GM21723 (cell line): ENCODE measurements at regions not wholly inside any gene's neighbourhood (a gene's known extent, or its start where the extent isn't known, plus 50 kb on each side); places are given as distances from the start of the nearest gene placed in this dataset.
"Not testable (repeated sequence)": the region's sequence is repeated elsewhere in the genome, so short reads cannot be mapped to it uniquely, and the experiment has no call there.

Experiments used
- ATAC-seq: cut with Tn5 transposase; IDR thresholded peaks from one replicate; pipeline ENCODE4 v1.9.1; 2021; ENCODE audit warnings: mild to moderate bottlenecking, moderate library complexity; ENCODE audit not compliant: unreplicated experiment

DNA sequence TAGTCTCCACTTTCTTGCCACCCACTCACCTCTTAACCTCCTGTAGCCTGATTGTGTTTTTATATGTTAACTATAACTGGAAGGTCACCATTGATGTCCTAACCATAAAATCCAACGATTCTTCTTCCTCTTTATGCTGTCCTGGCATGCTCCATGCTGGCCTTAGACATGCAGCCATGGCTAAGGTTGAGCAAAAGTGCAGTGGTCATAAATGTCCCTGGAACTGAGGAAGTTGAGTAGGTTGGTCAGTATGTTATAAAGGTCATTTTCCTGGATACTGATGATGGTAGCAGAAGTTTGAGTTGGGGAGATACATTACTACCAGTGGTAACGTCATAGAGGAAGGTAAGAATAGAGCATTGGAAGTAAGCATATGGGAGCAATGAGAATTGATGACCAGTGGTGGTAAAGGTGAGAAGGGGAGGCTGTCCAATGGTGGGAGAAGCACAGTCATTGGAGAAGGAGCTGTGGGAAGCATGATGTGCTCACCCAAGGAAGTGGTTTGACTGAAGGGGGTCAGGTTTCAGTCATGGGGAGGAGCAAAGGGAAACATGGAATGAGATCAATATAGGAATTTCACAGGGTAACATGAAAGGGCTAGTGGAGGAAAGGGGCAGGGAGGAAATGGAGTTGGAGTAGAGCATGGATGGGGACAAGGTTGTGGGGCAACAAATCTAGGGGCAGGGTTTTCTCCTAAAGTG is 240.8 kb downstream of the DACT1 start:
- ATAC-seq = no peak

DNA sequence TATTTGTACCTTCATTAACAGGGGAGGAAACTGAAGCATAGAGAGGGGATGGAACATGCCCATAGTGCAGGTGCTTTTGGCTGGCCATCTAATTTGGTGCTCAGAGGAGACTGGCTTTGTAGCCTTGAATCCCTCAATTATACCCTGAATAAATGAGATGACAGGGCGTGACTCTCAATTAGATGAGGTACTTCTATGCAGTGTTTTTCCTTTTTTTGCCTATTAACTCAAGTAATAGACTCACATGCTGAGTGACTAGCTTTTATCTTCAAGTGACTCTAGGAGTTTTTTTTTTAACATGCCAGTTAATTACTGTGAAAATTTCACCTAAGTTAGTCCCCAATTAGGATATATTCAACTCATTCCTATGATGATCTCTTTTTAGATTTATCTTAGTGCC is 243.7 kb downstream of the DACT1 start:
- no peak for ATAC-seq

DNA sequence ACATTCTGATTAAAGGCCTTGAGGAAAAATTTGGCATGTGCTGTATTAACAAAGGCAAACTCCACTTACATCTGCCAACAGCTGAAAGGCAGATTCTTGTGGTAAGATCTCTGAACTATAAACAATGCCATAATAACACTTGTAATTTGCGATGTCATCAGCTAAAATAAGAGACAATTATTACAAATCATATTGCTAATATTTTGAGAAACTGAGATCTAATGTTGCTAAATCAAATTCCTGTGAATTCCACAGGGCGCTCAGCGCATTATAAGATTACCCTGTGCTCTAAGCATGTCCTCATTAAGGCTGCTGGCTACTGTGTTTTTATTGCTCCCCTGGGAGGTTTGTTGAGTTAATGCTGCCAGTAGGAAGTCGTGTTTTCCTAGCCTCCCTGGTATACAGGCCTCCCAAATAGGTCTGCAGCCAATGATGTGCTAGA is 244.8 kb downstream of the DACT1 start:
- no peak for ATAC-seq

DNA sequence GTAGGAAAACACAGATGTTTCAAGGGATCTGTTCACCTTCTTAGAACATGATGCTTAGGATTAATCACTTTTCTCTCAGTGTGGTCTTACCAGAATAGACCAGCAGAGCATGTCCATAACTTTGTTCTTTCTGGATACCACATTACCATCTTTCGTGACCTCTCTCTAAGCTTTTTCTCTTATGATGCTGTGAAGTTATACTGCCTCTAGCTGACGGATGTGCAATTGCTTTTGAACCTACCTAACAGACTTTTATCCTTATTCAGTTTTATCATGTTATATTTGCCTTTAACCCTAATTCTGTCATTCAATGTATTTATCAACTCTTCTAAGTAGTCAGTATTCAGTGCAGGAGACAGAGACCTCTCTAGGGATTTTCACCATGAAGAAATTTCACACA is 246.7 kb downstream of the DACT1 start:
- ATAC-seq = no peak

DNA sequence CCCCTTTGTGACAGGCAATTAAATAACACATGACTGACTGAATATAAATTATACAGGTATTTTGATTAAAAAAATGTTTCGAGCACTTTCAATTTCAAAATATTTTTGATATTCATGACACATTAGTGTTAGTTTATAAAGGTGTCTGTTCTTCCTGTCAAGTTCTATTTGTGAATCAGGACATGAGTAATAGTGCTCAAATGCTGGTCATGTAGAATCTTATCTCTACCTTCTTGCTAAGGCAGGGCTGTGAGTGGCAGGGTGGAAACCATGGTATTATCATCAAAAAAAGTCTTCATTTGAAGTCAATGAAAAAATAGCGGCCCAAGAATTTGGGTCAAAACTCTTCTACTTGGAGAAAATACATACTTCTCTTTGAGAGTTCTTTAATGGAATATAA is 250.2 kb downstream of the DACT1 start:
- ATAC-seq = no peak

DNA sequence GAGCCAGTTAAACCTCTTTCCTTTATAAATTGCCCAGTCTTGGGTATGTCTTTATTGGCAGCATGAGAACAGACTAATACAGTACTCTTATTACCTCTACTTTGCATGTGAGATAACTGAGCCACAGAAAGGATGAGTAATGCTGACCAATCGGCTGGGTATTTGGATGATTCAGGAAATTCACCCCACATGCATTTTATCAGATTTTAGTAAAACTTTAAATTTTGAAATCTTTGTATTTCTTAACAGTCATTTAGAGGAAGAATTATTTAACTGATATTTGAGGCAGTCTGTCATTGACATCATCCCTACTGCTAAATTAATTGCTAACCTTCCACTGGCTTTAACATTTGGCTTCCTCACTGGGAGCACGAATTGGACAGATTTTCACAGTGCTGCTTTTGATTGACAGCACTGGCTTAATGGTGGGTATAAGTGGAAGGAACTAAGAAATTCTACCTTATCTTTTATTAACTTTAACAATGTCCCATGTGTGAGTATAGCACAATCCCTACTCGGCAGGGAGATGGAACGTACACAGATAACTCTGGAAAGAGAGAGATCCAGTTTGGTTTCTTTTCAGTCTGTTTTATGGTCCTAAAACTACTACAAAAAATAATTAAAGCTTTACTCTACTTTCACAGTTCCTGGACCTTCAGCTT is 261.0 kb downstream of the DACT1 start:
- ATAC-seq = no peak

DNA sequence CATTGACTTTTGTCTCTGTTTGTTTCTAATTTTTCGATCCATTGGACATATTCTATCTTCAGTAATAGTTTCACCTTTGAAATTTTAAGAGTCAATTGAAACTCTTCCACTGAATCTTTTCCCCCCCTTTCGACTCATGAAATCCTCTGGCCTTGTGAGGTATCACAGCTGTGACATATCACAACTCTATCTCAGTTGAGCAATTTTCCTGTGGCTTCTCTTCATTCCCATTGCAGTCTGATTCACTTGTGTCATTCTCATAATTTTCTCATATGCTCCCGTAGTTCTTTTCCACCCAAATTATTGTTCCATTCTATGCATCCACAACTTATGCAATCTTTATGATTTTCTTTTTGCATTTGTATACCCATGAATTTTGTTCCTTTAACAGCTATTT is 261.6 kb downstream of the DACT1 start:
- no peak for ATAC-seq

DNA sequence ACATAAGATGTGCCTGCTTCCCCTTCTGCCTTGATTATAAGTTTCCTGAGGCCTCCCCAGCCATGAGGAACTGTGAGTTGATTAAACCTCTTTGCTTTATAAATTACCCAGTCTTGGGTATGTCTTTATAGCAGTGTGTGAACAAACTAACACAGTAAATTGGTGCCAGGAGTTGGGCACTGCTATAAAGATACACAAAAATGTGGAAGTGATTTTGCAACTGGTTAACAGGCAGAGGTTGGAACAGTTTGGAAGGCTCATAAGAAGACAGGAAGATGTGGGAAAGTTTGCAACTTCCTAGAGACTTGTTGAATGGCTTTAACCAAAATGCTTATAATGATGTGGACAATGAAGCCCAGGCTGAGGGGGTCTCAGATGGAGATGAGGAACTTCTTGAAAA is 264.1 kb downstream of the DACT1 start:
- ATAC-seq = no peak

DNA sequence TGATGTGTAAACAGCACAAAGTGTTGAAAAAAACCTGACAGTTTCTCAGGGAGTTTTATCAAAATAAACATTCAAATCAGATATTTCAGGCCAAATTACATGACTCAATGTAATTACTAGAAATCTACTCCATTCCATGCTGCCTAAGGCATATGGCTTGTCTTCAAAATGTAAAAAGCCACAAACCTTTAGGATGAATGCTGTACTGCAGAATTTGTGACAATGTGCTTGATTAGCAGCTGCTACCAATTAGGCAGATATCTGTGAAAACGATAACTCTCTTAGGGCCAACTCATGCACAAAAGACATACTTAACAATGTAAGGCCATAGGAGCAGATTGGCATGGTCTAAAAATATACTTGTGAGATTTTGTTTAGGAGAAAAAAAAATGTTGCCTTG is 267.0 kb downstream of the DACT1 start:
- ATAC-seq = no peak

DNA sequence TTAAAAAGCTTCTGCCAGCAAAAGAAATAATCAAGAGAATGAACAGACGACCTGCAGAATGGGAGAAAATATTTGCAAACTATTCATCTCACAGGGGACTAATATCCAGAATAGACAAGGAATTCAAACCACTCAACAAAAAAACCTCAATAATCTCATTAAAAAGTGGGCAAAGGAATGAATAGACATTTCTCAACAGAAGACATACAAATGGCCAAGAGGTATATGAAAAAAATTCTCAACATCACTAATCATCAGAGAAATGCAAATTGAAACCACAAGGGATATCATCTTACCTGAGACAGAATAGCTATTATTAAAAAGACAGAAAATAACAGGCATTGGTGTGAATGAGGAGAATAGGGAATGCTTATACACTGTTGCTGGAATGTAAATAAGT is 270.0 kb downstream of the DACT1 start:
- ATAC-seq = no peak

DNA sequence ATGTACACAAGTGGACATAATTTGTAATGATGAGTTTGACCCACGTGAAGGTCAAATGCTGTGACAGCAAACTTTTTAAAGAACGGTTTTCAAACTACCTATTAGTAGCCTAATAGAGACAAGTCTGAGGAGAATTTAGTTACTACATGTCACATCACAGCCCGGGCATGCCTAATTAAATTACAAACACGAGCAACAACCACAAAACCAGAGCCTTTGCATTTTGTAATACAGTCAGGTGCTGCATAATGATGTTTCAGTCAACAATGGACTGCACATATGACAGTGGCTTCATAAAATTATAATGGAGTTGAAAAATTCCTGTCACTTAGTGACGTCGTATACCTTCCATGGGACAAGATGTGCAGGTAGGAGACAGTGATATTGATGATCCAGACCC is 274.5 kb downstream of the DACT1 start:
- no peak for ATAC-seq

DNA sequence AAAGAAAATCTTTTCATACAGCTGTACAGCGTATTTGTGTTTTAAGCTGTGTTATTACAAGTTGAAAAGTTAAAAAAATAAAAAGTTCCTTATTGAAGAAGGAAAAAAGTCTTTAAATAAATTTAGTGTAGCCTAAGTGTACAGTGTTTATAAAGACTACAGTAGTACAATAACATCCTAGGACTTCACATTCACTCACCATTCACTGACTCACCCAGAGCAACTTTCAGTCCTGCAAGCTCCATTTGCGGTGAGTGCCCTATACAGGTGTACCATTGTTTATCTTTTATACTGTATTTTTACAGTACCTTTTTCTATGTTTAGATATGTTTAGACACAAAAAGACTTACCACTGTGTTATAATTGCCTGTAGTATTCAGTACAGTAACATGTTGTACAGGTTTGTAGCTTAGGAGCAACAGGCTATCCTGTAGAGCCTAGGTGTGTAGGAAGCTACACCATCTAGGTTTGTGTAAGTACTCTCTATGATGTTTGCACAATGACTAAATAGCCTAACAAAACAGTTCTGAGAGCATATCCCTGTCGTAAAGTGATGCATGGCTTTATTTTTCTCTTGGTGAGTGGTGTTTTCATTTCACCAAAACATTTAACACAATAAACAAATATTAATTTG is 275.2 kb downstream of the DACT1 start:
- no peak for ATAC-seq

DNA sequence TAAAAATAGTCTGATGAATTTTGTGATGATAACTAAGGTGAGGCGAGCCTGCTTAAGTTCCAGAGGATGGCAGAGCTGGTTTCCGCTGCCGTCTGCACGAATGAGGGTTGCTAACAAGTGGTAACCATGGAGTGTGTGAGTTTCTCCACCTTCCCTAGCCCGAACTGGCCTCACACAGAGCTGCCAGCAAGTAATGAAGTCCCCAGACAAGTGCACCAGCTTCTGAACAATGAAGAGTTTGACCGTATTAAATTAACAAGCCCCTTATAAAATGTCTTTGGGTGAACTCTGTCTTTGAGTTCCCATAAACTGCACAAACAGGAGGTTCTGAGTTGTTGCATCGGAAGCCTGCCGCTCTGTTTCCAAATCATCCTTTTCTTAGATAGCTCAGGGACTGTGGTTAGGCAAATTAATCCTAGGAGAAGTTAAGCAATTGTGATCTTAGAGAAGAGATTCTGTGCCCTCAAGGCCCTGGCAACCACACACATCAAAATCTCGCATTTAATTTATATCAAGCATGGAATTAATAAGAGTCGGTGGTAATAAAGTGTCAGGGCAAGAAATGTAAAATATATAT is 274.1 kb upstream of the DAAM1 start:
- no peak for ATAC-seq

DNA sequence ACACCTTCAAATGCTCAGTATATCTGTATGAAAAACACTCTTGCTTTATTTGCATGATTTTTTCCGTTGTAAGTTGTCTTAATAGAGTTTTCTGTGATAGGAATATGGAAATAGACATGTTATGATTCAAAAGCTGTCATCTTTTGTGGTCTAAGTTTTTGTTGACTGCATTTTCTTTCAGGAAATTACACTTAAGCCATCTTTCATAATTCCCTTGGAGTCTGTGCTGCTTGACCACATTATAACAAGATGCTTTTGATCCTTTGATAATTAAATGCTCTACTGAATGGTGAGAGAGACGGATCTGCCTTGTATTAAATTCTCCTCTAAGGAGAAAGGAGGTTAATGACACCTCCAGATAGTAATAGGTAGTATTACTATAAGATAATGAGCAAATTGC is 272.8 kb upstream of the DAAM1 start:
- ATAC-seq = no peak

DNA sequence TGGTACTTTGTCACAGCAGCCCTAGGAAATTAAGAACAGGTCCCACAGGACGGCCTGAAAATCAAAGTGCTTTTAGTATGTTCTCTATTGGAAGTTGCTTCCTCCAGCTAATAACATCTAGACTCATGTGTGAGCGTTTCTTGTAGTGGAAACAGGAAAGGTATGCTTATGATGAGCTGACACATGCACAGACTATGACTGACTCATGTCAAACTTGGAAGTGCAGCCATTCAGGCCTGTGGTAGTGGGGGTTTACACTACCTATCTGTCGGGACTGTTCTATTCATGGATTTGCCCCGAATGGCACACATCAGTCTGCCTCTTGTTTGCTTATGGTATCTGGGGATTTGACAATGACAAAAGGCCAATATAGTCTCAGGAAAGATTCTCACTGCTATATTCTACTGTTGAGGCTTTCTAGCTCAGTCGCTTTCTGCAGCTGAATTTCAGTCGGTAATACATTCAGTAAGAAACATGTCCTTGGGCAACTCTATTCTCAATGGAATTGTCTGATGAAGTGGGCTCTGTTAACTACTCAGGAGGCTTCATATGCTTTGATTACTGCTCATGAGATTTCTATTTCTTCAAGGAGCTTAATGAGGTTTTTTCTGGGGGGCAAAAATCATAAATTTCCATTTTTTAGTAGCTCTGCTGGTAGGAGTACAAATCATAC is 270.3 kb upstream of the DAAM1 start:
- ATAC-seq = no peak

DNA sequence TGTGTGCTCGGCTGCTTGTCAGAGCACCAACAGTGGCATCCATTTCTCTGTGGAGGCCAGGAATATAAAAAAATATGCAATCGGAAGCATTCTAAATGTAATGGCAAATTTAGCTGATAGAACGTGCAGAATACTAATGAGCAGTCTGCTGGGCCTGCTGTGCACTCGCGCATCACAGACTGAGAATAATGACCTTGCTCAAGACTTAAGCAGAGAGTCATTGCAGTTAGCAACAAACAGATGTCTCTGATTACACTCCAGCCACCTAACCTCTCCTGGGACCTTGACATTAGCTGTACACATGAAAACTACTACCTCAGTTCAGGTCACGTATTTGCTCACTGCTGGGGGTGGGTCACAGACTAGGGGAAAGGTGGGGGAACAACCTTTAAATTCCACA is 269.2 kb upstream of the DAAM1 start:
- no peak for ATAC-seq

DNA sequence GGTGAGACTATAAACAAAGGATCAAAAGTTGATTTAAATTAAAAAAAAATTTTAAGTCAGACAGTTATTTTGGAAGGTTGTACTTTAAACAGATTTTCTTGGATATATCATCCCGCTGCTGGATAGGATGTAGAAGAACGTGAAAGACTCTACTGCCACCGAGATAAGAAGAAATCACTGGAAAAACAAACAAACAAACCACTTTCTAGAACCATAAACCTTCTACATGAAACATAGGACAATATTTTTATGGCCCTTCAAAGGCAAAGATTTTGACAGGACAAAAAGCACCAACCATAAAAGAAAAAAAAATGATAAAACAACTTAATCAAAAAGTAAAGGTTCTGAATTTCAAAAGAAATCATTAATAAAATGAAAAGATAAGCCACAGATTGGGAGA is 268.2 kb upstream of the DAAM1 start:
- no peak for ATAC-seq

DNA sequence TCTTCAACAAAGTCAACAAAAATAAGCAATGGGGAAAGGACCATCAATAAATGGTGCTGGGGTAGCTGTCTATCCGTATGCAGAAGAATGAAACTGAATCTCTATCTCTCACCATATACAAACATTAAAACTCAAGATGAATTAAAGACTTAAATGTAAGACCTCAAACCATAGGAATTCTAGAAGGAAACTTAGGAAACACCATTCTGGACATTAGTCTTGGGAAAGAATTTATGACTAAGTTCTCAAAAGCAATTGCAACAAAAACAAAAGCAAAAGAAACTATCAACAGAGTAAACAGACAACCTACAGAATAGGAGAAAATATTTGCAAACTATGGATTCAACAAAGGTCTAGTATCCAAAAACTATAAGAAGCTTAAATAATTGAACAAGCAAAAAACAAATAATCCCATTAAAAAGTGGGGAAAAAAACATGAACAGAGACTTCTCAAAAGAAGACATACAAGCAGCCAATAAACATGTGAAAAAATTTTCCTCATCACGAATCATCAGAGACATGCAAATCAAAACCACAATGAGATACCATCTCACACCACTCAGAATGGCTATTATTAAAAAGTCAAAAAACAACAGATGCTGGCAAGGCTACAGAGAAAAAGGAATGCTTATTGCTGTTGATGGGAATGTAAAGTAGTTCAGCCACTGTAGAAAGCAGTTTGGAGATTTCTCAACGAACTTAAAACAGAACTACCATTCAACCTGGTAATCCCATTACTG is 266.1 kb upstream of the DAAM1 start:
- not testable (repeated sequence) for ATAC-seq

DNA sequence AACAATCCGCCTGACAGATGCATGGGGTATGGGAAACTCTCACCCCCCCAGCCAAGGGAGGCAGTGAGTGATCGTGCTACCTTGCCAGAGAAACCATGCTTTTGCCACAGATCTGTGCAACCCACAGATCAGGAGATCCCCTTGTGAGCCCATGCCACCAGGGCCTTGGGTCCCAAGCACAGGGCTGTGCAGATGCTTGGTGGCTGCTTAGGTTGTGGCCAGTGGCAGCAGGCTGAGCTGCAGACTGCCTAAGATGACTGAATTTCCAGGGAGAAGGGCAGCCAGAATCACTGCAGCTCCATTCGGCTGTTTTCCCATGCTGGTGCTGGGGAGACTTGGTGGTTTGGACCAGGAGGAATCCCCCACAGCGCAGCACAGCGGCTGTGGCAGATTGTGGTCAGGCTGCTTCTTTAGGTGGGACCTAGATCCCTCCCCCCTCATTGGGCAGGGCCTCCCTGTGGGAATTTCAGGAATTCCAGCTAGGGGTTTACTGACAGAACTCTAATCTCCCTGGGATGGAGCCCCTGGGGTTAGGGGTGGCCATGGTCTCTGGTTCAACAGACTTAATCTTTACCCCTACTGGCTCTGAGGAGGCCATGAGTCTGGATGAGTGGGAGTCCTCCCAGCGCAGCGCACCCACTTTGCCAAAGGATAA is 264.6 kb upstream of the DAAM1 start:
- no peak for ATAC-seq

DNA sequence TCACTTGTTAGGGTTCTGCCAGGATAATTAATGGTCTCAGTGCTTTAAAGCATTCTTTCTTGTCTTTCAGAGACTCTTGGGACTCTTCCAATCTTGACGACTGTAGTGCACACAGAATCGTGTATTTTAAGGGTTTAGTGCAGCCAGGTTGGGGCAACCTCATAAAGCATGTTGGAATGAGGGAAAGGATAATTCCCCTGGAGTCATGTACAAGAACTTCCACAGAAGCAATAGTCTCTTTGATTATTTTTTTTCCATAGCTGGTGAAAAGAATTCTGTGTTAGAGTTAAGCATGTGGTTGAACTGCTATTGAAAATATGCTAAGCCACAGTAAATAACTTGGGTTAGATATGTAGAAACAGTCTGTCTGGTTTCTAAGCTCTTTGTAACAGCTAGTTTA is 246.8 kb upstream of the DAAM1 start:
- ATAC-seq = no peak
